ENCODE measurements at regions not wholly inside any gene's neighbourhood (a gene's known extent, or its start where the extent isn't known, plus 50 kb on each side); places are given as distances from the start of the nearest gene placed in this dataset.

DNA sequence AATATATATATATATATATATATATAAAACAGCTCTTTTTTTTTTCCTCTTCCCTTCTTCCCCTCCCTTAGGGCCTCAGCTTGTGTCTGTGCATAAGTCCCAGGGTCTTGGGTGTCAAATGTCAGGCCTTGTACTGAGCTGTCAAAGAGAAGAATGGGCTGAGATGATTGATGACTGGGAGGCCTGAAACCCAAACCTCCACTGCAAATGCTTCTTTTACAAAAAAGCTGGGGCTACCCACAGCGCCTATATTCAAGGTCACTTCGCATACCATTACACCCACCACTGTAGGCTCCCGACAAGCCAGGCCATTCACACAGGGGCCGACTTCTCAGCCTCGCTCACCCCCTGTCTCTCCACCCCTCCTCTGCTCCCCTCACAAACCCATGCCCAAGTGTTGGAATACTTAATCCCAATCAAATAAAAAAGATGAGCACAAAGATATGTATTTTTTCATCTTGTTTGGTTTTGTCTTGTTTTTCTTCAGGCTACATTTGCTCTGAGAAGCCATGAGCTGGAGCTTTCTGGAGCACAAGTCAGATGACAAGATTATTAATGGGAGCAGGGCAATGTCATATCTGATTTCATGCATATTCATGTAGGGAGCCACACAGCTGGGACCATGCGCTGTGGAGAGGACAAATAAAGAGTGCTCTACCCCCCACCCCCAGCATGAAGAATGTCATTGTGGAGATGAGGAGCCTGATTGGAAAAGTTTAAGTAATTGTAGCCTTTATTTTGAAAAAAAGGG lies 614.4 kb upstream of the NR2F2 start:
- TF ChIP-seq, protein P1, sequence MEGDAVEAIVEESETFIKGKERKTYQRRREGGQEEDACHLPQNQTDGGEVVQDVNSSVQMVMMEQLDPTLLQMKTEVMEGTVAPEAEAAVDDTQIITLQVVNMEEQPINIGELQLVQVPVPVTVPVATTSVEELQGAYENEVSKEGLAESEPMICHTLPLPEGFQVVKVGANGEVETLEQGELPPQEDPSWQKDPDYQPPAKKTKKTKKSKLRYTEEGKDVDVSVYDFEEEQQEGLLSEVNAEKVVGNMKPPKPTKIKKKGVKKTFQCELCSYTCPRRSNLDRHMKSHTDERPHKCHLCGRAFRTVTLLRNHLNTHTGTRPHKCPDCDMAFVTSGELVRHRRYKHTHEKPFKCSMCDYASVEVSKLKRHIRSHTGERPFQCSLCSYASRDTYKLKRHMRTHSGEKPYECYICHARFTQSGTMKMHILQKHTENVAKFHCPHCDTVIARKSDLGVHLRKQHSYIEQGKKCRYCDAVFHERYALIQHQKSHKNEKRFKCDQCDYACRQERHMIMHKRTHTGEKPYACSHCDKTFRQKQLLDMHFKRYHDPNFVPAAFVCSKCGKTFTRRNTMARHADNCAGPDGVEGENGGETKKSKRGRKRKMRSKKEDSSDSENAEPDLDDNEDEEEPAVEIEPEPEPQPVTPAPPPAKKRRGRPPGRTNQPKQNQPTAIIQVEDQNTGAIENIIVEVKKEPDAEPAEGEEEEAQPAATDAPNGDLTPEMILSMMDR (conservative IDR thresholded peaks at IDR 0.05; ENCODE audit: low read depth in 2 of 2): no peak
- TF ChIP-seq EZH2 (IDR thresholded peaks at IDR 0.05; ENCODE audit: low read depth, unreplicated experiment) (no peak), POLR2AphosphoS5 (IDR thresholded peaks at IDR 0.05; ENCODE audit: low read depth) (no peak), EZH2phosphoT487 (IDR thresholded peaks at IDR 0.05; ENCODE audit: unreplicated experiment) (no peak), NANOG (IDR thresholded peaks at IDR 0.05; ENCODE audit: borderline replicate concordance) (no peak), STAT1 (IDR thresholded peaks at IDR 0.05; ENCODE audit: unreplicated experiment) (no peak)
- TF ChIP-seq, protein P2, sequence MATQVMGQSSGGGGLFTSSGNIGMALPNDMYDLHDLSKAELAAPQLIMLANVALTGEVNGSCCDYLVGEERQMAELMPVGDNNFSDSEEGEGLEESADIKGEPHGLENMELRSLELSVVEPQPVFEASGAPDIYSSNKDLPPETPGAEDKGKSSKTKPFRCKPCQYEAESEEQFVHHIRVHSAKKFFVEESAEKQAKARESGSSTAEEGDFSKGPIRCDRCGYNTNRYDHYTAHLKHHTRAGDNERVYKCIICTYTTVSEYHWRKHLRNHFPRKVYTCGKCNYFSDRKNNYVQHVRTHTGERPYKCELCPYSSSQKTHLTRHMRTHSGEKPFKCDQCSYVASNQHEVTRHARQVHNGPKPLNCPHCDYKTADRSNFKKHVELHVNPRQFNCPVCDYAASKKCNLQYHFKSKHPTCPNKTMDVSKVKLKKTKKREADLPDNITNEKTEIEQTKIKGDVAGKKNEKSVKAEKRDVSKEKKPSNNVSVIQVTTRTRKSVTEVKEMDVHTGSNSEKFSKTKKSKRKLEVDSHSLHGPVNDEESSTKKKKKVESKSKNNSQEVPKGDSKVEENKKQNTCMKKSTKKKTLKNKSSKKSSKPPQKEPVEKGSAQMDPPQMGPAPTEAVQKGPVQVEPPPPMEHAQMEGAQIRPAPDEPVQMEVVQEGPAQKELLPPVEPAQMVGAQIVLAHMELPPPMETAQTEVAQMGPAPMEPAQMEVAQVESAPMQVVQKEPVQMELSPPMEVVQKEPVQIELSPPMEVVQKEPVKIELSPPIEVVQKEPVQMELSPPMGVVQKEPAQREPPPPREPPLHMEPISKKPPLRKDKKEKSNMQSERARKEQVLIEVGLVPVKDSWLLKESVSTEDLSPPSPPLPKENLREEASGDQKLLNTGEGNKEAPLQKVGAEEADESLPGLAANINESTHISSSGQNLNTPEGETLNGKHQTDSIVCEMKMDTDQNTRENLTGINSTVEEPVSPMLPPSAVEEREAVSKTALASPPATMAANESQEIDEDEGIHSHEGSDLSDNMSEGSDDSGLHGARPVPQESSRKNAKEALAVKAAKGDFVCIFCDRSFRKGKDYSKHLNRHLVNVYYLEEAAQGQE (IDR thresholded peaks at IDR 0.05; ENCODE audit: unreplicated experiment): no peak
